ENCODE measurements at regions not wholly inside any gene's neighbourhood (a gene's known extent, or its start where the extent isn't known, plus 50 kb on each side); places are given as distances from the start of the nearest gene placed in this dataset.

DNA sequence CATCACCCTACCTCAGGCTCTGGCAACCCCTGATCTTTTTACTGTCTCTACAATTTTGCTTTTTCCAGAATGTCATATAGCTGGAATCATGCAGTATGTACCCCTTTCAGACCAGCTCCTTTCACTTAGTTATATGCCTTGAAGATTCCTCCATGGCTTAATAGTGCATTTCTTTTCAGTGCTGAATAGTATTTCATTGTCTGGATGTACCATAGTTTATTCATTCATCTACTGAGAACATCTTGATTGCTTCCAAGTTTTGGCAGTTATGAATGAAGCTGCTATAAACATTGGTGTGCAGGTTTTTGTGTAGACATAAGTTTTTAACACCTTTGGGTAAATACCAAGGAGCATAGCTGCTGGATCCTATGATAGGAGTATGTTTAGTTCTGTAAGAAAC is 50.8 kb upstream of the ANP32A start:
- no peak for DNase-seq (ENCODE audit: low read depth, low spot score)

GRCh38 chr15:68874788-68875187 is 54.1 kb upstream of the ANP32A start:
- DNase-seq (ENCODE audit: low read depth, low spot score): no peak

GRCh38 chr15:68875377-68876116 is 54.8 kb upstream of the SPESP1 start:
- DNase-seq (ENCODE audit: low read depth, low spot score): peak; percentile 95

DNA sequence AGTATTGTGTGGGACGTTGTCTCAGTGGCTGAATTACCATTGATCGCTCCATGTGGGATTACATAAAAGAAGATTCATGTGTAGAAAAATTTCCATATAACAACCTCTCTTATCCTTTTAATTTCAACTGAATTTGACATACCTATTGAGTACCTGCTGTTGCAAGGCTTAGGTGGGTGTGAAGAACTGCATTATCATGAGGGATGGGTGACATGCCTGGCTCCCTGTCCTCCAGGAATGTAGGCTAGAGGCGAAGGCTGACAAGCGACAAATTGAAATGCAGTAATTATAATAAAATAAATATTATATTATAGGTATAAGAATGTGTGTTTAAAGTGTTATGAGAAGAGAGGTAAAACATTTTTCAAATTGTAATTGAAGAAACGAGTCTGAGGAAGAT is 52.7 kb upstream of the SPESP1 start:
- DNase-seq (ENCODE audit: low read depth, low spot score): no peak

DNA sequence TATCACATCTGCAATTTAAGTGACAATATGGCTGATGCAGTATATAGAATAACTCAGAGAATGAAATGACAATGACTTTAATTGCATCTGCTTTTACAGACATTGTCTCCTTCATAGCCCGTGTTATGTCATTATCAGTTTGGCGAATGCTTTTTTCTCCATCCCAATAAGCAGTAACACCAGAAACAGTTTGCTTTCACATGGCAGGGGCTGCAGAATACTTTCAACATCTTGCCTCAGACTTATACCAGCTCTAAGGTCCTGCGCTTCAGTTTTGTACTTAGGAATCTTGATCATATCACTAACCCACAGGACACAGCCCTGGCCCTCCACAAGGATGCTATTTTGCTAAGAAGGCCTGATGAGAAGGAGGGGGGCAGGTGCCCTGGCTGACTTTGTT is 49.9 kb upstream of the SPESP1 start:
- DNase-seq (ENCODE audit: low read depth, low spot score): no peak

Measured in ELF-1 (cell line).